A673 (cell line): ENCODE measurements at regions not wholly inside any gene's neighbourhood (a gene's known extent, or its start where the extent isn't known, plus 50 kb on each side); places are given as distances from the start of the nearest gene placed in this dataset.

Source experiments
- CTCF ChIP-seq: fragments of 300-800, 200-600 bp; sonication (generic); conservative IDR thresholded peaks from 2 replicates; pipeline ENCODE4 v1.5.1; 2017; ENCODE audit warnings: low read depth, mild to moderate bottlenecking, antibody characterized with exemption, low read length, moderate library complexity, mixed read lengths
- EZH2 ChIP-seq: fragments of 200-600 bp; sonication (generic); IDR thresholded peaks from 2 replicates; pipeline ENCODE4 v1.6.1; 2017; ENCODE audit warnings: borderline replicate concordance, low read depth, mild to moderate bottlenecking, mixed read lengths, antibody characterized with exemption, low read length; ENCODE audit not compliant: poor library complexity, severe bottlenecking

- TF ChIP-seq CTCF (no peak), EZH2 (no peak)
These were observed 129.7 kb downstream of the ZNF365 start for GRCh38 chr10:62503872-62504271.
